HG02763 (cell line): ENCODE measurements at regions not wholly inside any gene's neighbourhood (a gene's known extent, or its start where the extent isn't known, plus 50 kb on each side); places are given as distances from the start of the nearest gene placed in this dataset.

Experiments
- ATAC-seq: cut with Tn5 transposase; IDR thresholded peaks from one replicate; pipeline ENCODE4 v1.9.1; 2021; ENCODE audit warnings: mild to moderate bottlenecking, moderate library complexity; ENCODE audit not compliant: unreplicated experiment

DNA sequence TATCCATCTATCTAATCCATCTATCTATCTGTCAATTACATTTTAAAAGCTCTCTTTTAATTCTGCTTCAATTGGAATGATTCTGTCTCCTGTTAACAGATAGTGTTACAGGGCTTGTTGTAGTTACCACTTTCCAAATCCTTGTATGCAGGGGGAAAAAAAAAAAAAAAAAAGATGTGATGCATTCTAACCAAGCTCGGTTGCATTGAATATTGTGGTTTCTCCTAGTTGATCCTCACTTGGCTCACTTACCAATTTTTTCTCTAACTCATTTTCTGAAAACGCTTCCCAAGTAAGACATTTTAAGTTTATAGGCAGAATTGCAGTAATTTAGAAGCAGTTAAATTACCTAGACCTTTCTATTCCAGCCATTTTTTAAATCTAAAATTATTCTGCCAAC, 327.9 kb upstream of the PITX2 start:
- ATAC-seq, result no peak

- no peak for ATAC-seq
Measured at GRCh38 chr4:110953191-110953590, 330.3 kb upstream of the PITX2 start.

DNA sequence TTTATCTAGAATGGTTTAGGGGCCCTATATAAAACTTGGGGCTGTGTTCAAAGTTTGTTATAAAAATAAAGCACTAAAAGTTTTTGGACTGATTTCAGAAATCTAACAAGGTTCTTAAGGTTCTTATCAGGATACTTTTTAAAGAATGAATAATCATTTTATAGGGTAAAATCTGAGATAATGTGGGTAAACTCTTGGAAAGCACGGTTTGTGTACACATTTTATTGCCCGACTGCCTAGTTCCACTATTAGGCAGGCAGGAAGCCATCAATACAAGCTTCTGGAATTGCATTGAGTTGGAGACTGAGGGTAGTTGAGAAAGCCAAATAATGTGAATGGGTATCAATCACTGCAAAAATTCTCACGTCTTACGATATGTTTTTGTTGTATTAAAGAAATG, 331.0 kb upstream of the PITX2 start:
- ATAC-seq, result no peak

DNA sequence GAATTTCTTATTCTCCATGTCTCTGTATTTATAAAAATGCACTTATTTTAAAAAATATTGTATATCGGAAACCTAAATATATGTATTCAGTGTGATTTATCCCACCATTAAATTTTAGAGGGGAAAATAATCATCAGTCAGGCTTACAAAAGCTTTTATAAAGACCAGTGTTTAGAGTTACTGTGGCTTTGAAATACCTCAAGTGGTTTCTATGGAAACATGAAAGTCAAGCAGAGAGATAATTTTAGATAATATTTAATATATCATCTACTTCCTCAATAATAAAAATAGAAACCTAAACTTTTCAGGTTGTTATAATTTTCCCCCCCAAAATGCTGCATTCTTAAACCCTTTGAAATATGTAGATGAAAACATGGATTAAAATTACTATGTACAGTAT, 332.9 kb upstream of the PITX2 start:
- ATAC-seq, result no peak

DNA sequence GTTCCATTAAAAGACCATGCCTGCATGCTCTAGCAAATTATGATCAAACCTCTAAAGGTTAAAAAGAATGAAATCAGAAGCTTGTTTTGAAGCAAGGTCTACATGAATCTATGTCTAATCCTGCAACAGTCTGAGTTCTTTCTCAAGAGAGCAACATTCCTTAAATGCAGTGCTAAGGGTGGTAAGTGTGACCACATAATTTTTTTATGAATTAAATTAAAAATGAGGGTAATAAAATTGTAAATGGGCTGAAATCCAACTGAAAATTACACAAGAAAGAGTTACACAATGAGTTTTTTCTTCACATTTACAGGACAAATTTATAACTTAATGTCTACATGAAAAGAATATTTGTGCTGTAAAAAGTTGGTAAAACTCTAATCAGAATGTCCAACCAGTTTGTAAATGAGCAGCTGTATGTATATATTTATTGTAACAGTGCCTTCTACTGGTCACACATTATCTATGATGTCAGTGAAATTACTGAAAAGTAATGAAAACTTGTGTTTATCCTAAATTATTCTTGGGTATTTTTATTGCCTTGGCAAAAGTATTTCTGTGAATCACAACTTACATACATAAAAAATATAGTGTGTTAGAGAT, 336.3 kb upstream of the PITX2 start:
- ATAC-seq, result no peak

- ATAC-seq, result no peak
Measured at GRCh38 chr4:110961066-110961465, 338.2 kb upstream of the PITX2 start.

- no peak for ATAC-seq
Measured at GRCh38 chr4:110962616-110963015, 339.7 kb upstream of the PITX2 start.

DNA sequence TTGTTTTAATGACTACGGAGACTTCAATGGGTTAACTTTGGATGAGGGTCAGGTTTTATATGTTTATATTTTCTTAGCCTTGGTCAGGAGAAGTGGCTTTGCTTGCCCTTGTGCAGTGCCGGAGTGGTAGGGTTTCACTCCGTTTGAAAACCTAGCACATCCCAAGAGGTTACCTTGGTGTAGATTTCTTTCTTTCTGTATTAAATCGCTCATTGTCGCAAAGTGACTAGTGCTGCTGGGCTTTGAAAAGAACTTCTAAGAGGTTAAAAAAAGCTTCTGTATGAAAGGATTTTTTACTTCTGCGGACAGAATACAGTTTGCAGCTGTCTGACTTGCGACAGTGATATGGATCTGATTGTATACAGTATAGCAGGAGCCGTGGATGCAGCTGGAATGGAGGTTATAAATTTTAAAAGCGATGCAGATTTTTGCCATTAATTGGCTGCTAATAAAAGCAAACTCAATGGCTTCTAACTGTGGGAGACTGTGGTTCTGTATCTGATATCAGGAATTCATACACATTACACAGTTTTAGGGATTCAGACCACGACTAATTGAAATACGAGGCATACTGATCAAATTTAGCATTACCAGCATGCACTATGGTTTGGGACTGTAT, 340.9 kb upstream of the PITX2 start:
- no peak for ATAC-seq

GRCh38 chr4:110967936-110968335, 345.1 kb upstream of the PITX2 start:
- ATAC-seq, result no peak

GRCh38 chr4:110970642-110971041, 347.8 kb upstream of the PITX2 start:
- ATAC-seq, result no peak

DNA sequence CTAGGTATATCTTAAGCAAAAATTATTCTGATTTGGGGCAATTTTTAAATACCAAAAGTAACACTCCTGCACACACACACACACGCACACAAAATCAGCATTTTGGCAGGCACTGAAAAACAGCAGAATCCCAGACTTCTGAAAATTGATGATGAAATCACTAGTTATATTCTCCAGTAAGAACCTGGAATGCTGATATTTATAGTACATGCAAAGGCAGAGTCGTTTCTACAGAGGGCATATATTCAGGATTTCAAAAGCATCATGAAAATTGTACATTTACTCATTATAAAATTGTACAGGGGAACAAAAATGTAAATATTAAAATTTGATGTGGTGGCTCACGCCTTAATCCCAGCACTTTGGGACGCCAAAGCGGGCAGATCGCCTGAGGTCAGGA, 352.5 kb upstream of the PITX2 start:
- ATAC-seq, result no peak

DNA sequence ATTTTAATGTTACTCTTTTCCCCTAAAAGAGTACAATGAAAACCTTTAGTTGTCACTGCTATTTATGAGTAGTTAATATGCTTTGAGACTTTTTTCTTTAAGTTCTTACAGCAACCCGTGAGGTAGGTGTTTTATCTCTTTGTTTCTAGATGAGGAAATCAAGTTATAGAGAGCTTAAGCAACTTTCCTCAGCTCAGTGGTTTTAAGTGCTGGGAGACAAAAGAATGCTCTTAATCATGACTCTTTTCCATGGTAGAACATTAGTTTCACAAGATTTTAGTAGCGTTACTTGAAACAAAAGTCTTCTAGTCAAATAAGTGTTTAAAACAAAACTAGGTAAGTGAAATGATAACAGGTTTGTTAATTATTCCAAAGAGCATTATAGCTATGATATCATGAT, 354.7 kb upstream of the PITX2 start:
- ATAC-seq, result no peak

DNA sequence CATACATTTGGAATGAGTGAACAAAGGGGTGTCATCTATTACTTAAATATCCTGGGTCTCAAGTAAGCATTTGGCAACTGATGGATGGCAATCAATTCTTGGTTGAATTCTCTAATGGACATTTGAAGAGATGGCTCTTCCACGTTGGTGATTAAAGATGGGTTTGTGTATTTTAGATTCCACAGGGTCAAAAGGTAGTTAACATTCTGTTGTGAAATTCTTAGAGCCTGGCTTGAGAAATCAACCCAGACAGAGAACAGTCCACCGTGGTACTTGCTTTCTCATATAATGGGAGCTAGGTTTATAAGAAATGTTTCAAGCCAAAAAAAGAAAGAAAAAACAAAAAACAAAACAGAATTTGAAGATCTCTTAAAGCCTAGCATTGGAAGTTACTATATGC, 355.9 kb upstream of the PITX2 start:
- ATAC-seq, result no peak

GRCh38 chr4:110982486-110982885, 359.6 kb upstream of the PITX2 start:
- no peak for ATAC-seq

- no peak for ATAC-seq
Measured at GRCh38 chr4:110988722-110989121, 365.8 kb upstream of the PITX2 start.

GRCh38 chr4:110989125-110989524, 366.2 kb upstream of the PITX2 start:
- no peak for ATAC-seq

DNA sequence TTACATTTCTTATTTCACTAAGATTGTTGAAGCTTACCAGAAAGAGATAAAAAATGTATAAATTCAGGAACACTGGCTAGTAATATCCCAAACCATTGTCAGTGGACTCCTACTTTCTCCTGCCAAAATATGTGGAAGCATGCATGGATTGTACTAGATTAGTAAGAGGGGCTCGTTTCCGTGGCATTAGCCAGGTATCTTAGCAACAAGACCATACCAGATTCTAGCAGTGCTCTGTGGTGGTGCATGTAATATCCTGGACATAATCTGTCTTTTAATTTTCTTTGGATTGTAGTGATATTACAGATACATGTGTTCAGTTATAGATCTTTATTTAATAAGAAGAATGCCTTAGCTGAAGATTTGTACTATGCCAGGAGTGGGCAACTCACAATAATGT, 371.9 kb upstream of the PITX2 start:
- no peak for ATAC-seq

GRCh38 chr4:110998320-110998719, 375.4 kb upstream of the PITX2 start:
- no peak for ATAC-seq

GRCh38 chr4:111011458-111011857, 388.6 kb upstream of the PITX2 start:
- ATAC-seq, result no peak

GRCh38 chr4:111013846-111014245, 391.0 kb upstream of the PITX2 start:
- no peak for ATAC-seq

DNA sequence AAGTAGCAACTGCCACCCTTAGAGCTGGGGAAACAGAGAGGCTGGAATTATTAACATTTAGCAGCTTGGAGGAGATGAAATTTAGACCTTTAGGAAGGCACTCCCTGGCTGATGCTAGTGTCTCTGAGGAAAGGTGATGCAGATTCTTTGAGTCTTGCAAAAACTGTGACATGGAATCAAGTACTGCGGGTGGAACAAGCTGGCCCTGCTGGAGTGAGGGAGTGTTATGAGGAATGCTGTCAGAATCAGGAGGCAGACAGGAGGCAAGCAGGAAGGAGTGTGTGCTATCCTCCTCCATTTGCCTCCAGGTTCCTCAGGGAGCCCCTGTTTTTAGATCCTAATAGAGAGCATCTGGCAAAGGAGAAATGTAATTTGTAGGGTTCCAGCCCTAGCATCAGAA, 391.7 kb upstream of the PITX2 start:
- no peak for ATAC-seq

DNA sequence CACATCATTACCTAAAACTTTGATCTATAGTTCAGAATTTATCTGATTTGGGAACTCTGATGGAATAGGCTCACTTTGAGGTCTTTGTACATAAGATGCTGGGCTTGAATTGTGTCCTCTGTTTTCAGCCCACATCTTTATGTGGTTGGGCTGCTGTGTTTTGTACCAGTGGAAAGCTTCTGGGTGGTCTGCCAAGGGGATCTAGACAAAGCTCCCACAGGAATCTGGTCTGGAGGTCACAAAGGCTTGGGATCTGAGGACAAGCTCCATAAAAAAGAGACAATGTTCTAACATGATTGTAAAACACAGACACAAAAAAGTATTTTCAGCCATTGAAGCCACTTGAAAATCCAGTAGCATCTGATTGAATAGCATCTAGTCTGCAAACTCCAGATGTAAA, 393.5 kb upstream of the PITX2 start:
- ATAC-seq, result no peak

DNA sequence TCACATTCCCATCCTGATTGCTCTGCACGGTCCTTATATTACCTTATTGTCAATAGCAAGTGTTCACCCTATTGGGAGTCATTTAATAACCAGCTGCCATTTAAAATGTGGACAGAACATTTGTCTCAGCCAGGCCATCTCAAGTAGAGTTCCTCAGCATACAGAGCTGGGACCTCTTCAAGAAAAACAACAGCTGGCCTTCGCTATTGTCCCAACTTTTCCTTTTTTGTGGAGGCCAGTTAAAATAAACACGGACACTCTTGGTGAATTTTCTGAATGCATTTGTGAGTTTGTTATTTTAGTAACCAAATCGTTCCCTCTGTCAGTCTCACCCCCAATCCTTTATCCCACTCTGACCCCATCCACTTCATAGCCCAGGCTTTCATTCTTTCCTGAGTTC, 395.3 kb upstream of the PITX2 start:
- no peak for ATAC-seq
